Keratinocyte (primary cell): ENCODE measurements at regions not wholly inside any gene's neighbourhood (a gene's known extent, or its start where the extent isn't known, plus 50 kb on each side); places are given as distances from the start of the nearest gene placed in this dataset.

Experiments
- DNase-seq: peaks from one replicate; pipeline ENCODE4 v3.0.0-alpha.2; 2011; ENCODE audit warnings: low read depth, missing footprints, low spot score
- FAIRE-seq: peaks from 2 replicates; lab custom pipeline; 2011; peaks lifted over from hg19 to GRCh38; lab: Jason Lieb, UNC
- H2AFZ ChIP-seq: 2 replicates; pipeline ENCODE4 v1.6.0; 2012; ENCODE audit warnings: low read length, control low read depth, inconsistent platforms; ENCODE audit not compliant: control insufficient read depth
- H3K27ac ChIP-seq: 2 replicates; pipeline ENCODE4 v1.5.1; 2011; ENCODE audit warnings: low read length; ENCODE audit not compliant: control insufficient read depth, insufficient read depth
- H3K27me3 ChIP-seq: 3 replicates; pipeline ENCODE4 v1.6.0; 2011; ENCODE audit warnings: low read length; ENCODE audit not compliant: control insufficient read depth, insufficient read depth; ENCODE audit errors: extremely low read depth
- H3K36me3 ChIP-seq, 2 experiments: 2 replicates in 1 of 2; 3 replicates in 1 of 2; pipeline ENCODE4 v1.5.1; 2011; ENCODE audit warnings: low read length in 2 of 2, mild to moderate bottlenecking in 1 of 2; ENCODE audit not compliant: control insufficient read depth in 2 of 2, insufficient read depth in 2 of 2; ENCODE audit errors: extremely low read depth in 1 of 2
- H3K4me1 ChIP-seq: 3 replicates; pipeline ENCODE4 v1.5.1; 2011; ENCODE audit warnings: low read length; ENCODE audit not compliant: control insufficient read depth, insufficient read depth; ENCODE audit errors: extremely low read depth
- H3K4me2 ChIP-seq: 3 replicates; pipeline ENCODE4 v1.6.0; 2011; ENCODE audit warnings: low read depth, low read length; ENCODE audit not compliant: control insufficient read depth, insufficient read depth; ENCODE audit errors: extremely low read depth
- H3K4me3 ChIP-seq, 3 experiments: fragments of 200-600 bp in 1 of 3; sonication (generic) in 1 of 3; 2 replicates in 2 of 3; 3 replicates in 1 of 3; pipeline ENCODE4 v1.5.1; 2011 to 2016; ENCODE audit warnings: low read length in 3 of 3, mild to moderate bottlenecking in 3 of 3, control low read depth in 2 of 3, inconsistent platforms in 1 of 3, low read depth in 1 of 3, mixed read lengths in 1 of 3, mixed run types in 1 of 3, moderate library complexity in 1 of 3; ENCODE audit not compliant: control insufficient read depth in 2 of 3, insufficient read depth in 2 of 3; ENCODE audit errors: extremely low read depth in 1 of 3
- H3K79me2 ChIP-seq: 2 replicates; pipeline ENCODE4 v1.6.0; 2012; ENCODE audit warnings: low read length; ENCODE audit not compliant: control insufficient read depth, insufficient read depth
- H3K9ac ChIP-seq: 3 replicates; pipeline ENCODE4 v1.6.0; 2011; ENCODE audit warnings: low read length; ENCODE audit not compliant: control insufficient read depth, insufficient read depth; ENCODE audit errors: extremely low read depth
- H3K9me1 ChIP-seq: 3 replicates; pipeline ENCODE4 v1.6.0; 2011; ENCODE audit warnings: low read length; ENCODE audit not compliant: control insufficient read depth, insufficient read depth; ENCODE audit errors: extremely low read depth
- H3K9me3 ChIP-seq: 2 replicates; pipeline ENCODE4 v1.5.1; 2012; ENCODE audit warnings: low read depth, low read length; ENCODE audit not compliant: control insufficient read depth
- H4K20me1 ChIP-seq: 3 replicates; pipeline ENCODE4 v1.6.0; 2011; ENCODE audit warnings: low read length; ENCODE audit not compliant: control insufficient read depth, insufficient read depth; ENCODE audit errors: extremely low read depth
- EZH2 ChIP-seq: IDR thresholded peaks from one replicate; pipeline ENCODE4 v1.6.1; 2012; ENCODE audit warnings: inconsistent platforms, mild to moderate bottlenecking, low read length, moderate library complexity
- dilution Hi-C: fragments of 300-500 bp; cut with MboI; formaldehyde crosslinking; loops from one replicate; pipeline ENCODE4 v1.7.0; 2020; ENCODE audit warnings: low sequenced_read_pairs; ENCODE audit not compliant: extremely low pct_ligation_motif_present
- TF ChIP-seq, protein P1 (sequence below), 3 experiments: IDR thresholded peaks in 1 of 3; conservative IDR thresholded peaks in 1 of 3; optimal IDR thresholded peaks in 1 of 3; 2 replicates in 2 of 3; 3 replicates in 1 of 3; pipeline versions ENCODE3 to v1.5.1; 2011; ENCODE audit warnings: low read length in 3 of 3, mild to moderate bottlenecking in 3 of 3, moderate library complexity in 2 of 3, control low read depth in 1 of 3, inconsistent platforms in 1 of 3; ENCODE audit not compliant: insufficient read depth in 2 of 3; ENCODE audit errors: extremely low read depth in 1 of 3

- Histone ChIP-seq H3K9me1 (no peaks in the 10 kb centered on the region), H3K4me2 (no peak overlapping the region), H3K36me3 (no peaks in the 10 kb centered on the region), H2AFZ (no peak overlapping the region), H3K27me3 (no peaks in the 10 kb centered on the region), H3K4me1 (peaks cover 21% of the 10 kb centered on the region), H3K27ac (no peak overlapping the region), H3K9ac (no peak overlapping the region), H4K20me1 (no peaks in the 10 kb centered on the region), H3K9me3 (no peaks in the 10 kb centered on the region), H3K79me2 (no peaks in the 10 kb centered on the region), H3K4me3 (no peak overlapping the region)
- DNase-seq (no peak), FAIRE-seq (no peak)
- dilution Hi-C loops = no loop called here
- TF ChIP-seq, protein P1, sequence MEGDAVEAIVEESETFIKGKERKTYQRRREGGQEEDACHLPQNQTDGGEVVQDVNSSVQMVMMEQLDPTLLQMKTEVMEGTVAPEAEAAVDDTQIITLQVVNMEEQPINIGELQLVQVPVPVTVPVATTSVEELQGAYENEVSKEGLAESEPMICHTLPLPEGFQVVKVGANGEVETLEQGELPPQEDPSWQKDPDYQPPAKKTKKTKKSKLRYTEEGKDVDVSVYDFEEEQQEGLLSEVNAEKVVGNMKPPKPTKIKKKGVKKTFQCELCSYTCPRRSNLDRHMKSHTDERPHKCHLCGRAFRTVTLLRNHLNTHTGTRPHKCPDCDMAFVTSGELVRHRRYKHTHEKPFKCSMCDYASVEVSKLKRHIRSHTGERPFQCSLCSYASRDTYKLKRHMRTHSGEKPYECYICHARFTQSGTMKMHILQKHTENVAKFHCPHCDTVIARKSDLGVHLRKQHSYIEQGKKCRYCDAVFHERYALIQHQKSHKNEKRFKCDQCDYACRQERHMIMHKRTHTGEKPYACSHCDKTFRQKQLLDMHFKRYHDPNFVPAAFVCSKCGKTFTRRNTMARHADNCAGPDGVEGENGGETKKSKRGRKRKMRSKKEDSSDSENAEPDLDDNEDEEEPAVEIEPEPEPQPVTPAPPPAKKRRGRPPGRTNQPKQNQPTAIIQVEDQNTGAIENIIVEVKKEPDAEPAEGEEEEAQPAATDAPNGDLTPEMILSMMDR (optimal IDR thresholded peaks at IDR 0.05 in 1 of 3, IDR thresholded peaks at IDR 0.05 in 1 of 3, conservative IDR thresholded peaks at IDR 0.05 in 1 of 3; ENCODE audit: extremely low read depth in 1 of 3, insufficient read depth in 2 of 3, low read length in 3 of 3) = no peak
- TF ChIP-seq EZH2 = no peak
Observed at GRCh38 chr18:41758534-41758933, 196.5 kb upstream of the PIK3C3 start.

- Histone ChIP-seq H3K9ac (no peak overlapping the region), H3K36me3 (no peaks in the 10 kb centered on the region), H3K4me3 (no peak overlapping the region), H3K79me2 (no peaks in the 10 kb centered on the region), H4K20me1 (no peaks in the 10 kb centered on the region), H2AFZ (peak overlapping the region; percentile 24), H3K9me1 (no peaks in the 10 kb centered on the region), H3K4me1 (peaks cover 14% of the 10 kb centered on the region), H3K27ac (no peak overlapping the region), H3K4me2 (no peak overlapping the region), H3K27me3 (no peaks in the 10 kb centered on the region), H3K9me3 (no peaks in the 10 kb centered on the region)
- FAIRE-seq (no peak), DNase-seq (no peak)
- dilution Hi-C loops = no loop called here
- TF ChIP-seq, protein P1 (optimal IDR thresholded peaks at IDR 0.05 in 1 of 3, IDR thresholded peaks at IDR 0.05 in 1 of 3, conservative IDR thresholded peaks at IDR 0.05 in 1 of 3; ENCODE audit: extremely low read depth in 1 of 3, insufficient read depth in 2 of 3, low read length in 3 of 3) = no peak
- no peak for TF ChIP-seq EZH2
Observed at GRCh38 chr18:41756141-41756540, 198.9 kb upstream of the PIK3C3 start.
